Dedifferentiated amniotic fluid mesenchymal stem cell (primary cell): ENCODE measurements at regions not wholly inside any gene's neighbourhood (a gene's known extent, or its start where the extent isn't known, plus 50 kb on each side); places are given as distances from the start of the nearest gene placed in this dataset.
"Not testable (repeated sequence)": the region's sequence is repeated elsewhere in the genome, so short reads cannot be mapped to it uniquely, and the experiment has no call there.

Experiments
- DNase-seq: peaks from one replicate; pipeline ENCODE4 v3.0.0-alpha.2; 2016; ENCODE audit errors: extremely low spot score

GRCh38 chr4:153936121-153936520 lies 147.2 kb upstream of the SFRP2 start:
- no peak for DNase-seq

DNA sequence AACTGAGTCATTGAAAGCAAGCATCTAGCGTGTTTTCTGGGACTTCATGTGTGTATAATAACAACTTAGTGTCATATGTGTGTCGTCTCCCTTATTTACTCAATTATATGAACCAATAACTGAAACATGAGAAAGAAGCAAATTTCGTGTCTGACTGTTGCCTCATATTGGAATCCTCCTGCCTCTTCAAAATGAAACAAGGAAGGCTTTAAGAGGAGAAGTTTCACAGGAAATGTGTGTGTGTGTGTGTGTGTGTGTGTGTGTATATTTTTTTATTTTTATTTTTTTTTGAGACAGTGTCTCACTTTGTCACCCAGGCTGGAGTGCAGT lies 145.8 kb upstream of the SFRP2 start:
- no peak for DNase-seq

DNA sequence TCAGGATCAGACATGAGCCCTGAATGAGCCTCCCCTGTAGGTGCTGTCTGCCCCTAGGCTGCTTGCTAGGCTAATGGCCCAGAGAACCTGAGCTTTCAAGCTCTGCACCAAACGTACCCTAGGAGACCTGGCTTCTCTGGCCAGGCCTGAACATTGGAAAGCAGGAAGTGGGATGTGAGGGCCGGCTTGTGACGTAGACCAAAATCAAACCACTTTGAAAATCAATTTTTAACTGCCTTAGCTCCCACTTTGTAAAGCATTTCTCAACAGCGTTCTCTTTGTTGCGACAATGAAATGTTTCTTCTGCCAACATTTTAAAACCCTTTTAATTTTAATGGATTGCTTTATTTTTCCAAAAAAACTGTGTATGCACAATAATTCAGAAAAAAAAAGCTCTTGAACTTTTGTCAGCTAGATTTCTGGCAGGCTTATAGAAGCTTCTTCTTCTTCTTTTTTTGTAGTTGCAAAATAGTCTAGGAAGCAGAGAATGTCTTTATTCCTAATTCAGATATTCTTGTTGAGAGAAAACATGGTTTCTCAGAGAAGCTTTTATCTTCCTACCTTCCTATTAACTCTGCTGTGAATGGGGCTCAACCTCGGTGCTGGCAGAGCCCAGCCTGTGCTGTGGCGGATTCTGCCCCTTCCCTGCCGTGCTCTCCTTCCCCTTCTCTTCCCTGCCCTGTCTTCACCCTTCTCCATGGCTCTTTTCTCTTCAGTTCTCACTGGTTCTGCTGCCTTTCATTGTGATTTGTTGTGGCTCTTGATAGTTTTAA lies 145.2 kb upstream of the SFRP2 start:
- no peak for DNase-seq

GRCh38 chr4:153931804-153932203 lies 142.9 kb upstream of the SFRP2 start:
- DNase-seq: peak; percentile 59

DNA sequence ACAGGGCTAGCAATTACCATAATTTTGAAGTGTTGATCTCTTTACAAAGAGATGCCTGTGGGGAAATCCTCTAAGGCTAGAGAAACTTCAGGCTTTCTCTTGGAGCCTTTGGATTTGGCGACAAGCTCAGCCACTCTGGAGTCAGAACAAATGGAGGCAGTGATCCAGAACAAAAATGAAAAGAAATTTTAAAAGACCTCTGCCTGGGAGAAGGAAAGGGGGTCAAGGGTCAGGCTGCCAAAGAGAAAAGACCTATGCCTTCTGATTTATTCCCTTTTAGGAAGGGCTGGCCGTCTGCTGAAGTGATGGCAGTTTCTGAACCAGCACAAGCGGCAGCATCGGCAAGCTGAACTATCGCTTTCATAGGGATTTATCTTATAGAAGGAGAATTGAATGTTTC lies 140.8 kb upstream of the SFRP2 start:
- DNase-seq: no peak

DNA sequence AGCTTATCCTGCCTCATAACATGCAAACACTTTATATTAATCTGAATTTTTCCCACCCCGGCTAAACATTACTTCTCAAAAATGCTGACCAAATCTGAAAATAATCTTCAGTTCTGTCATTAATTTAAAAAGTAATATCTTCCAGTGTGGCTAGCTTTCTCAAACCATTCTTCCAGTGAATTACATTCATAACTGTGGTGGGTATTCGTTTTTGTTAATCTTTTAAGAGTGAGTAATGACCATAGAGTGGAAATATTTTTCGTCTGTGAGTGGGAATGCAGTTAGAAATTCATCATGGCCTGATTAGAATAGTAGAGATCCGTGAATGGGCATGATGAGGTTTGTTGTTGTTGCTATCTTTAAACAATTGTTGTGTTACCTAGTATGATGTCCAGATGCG lies 138.6 kb upstream of the SFRP2 start:
- no peak for DNase-seq

GRCh38 chr4:153922148-153922547 lies 133.3 kb upstream of the SFRP2 start:
- no peak for DNase-seq

DNA sequence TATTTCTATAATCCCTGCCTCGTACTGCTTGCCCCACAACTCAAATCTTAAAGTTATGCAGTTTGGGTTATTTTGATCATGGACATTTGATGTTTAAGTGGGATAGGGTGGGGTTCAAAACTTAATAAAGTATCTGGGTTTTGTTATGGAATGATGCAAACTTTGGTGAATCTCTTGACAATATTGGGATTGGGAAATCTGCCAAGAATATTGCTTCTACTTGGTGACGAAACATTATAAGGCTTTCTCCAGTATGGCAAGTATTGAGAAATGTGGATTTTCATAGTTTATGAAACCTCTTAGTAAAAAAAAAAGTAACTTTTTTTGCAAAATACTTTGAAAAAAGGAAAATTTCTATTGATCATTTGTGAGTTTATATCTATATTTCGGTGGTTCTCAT lies 130.8 kb upstream of the SFRP2 start:
- DNase-seq: no peak

GRCh38 chr4:153916273-153916755 lies 127.4 kb upstream of the SFRP2 start:
- DNase-seq: no peak

GRCh38 chr4:153912301-153912700 lies 123.4 kb upstream of the SFRP2 start:
- DNase-seq: no peak

DNA sequence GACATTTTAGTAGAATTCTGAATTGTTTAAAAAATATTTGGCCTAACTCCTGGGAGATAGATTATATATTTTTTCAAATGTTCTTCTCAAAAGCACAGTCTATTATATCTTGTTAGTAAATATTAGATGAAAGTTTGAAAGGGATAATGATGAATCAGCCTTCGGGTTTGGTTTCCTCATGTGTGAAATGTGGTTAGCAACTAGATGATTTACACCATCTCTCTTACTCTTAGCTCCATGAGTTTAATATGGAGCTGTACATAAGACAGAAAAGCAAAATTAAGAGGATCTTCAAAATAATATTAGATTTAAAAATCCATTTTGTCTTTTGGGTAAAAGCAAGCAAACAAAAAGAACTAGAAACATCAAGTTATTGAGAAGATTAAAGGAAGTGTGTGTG lies 120.8 kb upstream of the SFRP2 start:
- DNase-seq: no peak

DNA sequence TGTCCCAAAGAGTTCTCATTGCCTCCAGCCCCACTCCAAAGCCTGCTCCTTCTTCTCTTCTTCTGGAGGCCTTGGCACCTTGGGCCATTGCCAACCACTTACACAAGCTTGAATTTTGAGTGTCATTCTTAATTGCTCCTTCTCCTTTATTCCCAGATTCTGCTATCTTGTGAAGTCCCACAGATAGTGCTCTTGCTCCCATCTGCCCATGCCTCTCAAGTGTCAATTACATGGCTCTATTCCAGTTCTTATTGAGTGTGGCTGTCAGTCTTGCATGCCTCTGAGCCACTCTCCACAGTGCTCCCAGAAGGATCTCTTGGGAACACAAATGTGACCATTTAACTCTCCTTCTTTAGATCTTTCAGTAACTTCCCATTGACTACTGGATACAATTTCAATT lies 117.3 kb upstream of the SFRP2 start:
- no peak for DNase-seq

GRCh38 chr4:153905231-153905630 lies 116.3 kb upstream of the SFRP2 start:
- DNase-seq: no peak

DNA sequence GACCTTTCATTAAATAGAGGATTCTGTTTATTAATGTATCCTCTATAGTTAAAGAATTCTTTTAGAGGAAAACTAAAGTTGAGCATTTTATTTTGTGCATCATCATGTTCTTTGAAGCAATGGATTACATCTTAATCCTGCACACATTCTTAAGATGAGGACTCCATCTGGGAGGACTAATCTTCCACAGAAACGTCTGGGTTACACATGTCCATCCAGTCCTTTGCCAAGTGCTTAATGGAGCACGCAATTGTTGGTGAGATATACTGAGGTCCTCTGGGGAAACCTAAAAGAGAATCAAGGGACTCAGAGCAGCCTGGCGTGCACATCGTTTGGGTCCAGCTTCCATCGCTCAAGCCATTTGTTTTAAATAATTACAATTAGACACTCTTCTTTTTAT lies 115.1 kb upstream of the SFRP2 start:
- no peak for DNase-seq

DNA sequence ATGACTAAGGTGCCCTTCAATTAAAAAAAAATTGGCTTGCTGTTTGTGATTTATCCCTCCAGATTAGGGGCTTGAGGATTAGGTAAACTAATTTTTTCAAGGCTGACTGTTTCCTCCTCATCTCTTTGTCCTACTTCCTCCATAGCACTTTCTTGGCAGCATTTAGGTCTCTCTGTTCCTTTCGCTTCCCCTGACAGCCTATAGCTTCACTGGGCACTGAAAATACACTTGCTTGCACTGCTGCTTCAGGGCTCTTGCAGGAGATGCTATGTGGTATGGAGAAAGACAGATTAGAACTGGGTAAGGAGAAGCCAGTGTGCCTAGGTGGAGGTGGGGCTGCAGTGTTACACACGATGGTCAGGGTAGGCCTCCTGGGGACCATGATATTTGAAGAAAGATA lies 112.3 kb upstream of the SFRP2 start:
- DNase-seq: no peak

- DNase-seq: no peak
Measured at GRCh38 chr4:153900426-153900825, 111.5 kb upstream of the SFRP2 start.

DNA sequence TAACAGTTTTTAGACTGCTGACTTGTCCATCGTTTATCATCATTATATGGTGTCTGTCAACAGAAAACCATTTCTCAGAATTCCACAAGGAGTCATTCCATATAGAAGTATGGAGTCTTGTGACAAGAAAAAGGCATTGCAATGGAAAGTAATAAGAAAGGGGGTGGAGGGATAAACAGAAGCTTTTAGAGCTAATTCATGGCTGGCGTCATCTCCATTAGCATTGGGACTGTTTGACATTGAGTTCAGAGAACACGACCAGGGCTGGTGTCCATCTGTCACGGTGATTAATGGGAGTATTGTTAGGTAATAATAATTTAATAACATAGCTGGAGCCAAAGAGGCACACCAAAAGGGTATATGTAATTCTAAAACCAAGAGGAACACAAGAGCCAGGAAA lies 101.9 kb upstream of the SFRP2 start:
- no peak for DNase-seq

- no peak for DNase-seq
Measured at GRCh38 chr4:153887217-153887616, 98.3 kb upstream of the SFRP2 start.

DNA sequence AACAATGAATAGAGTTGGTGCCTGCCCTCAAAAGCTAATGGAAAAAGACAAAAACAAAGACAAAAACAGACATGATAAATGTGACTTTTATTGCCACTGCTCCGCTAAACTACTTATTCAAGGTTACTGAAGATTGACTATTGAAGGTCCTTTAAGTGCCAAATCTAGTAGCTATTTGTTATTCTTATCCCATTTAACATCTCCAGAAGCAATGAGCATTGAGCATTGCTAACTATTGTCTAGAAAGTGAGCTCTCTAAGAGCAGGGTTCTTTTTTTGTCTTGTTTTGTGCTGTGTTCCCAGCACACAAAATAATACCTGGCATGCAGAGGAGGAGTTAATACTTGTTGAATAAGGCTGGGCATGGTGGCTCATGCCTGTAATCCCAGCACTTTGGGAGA lies 95.4 kb upstream of the SFRP2 start:
- no peak for DNase-seq

- no peak for DNase-seq
Measured at GRCh38 chr4:153880983-153881382, 92.1 kb upstream of the SFRP2 start.

DNA sequence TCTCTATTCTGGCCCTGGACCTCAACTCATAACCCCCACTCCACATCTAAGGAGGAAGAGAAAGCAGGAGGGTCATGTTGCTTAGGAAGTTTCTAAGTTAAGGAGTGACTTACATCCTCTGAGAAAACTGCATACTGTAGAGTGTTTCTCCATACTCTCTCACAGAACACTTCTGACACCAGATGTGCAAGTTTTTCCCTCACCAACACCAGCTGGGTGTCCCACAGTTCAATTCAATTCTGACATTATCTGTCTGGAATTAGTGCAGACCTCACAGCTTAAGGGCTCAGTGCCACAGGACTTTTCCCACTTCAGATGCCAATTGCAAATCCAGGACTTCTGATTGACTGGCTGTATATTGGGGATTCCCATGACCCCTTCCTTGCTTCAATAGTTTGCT lies 89.0 kb upstream of the SFRP2 start:
- no peak for DNase-seq

DNA sequence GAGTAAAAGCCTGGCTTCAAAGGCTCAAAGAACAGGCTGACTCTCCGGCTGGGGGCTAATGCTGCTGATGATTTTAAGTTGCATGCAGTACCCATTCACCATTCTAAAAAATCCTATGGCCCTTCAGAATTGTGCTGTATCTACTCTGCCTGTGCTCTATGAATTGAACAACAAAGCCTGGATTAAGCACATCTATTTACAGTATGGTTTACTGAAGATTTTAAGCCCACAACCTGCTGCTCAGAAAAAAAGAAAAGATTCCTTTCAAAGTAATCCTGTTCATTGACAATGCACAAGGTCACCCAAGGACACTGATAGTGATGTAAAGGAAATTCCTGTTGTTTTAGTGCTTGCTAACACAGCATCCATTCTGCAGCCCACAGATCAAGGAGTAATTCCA lies 84.9 kb upstream of the SFRP2 start:
- no peak for DNase-seq

DNA sequence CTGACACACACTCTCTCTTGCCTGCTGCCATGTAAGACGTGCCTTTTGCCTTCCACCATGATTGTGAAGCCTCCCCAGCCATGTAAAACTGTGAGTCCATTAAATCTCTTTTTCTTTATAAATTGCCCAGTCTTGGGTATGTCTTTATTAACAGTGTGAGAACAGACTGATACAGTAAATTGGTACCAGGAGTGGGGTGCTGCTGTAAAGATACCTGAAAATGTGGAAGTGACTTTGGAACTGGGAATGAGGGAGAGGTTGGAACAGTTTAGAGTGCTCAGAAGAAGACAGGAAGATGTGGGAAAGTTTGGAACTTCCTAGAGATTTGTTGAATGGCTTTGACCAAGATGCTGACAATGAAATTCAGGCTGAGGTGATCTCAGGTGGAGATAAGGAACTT lies 77.9 kb upstream of the SFRP2 start:
- DNase-seq: not testable (repeated sequence)

- DNase-seq: no peak
Measured at GRCh38 chr4:153852501-153852900, 63.6 kb upstream of the SFRP2 start.
